Gastroesophageal sphincter (tissue), 4 donors: ENCODE measurements at regions not wholly inside any gene's neighbourhood (a gene's known extent, or its start where the extent isn't known, plus 50 kb on each side); places are given as distances from the start of the nearest gene placed in this dataset.

ENCODE experiments used
- ATAC-seq: fragments of 150-250 bp; one replicate; pipeline ENCODE4 v1.9.1; 2016; ENCODE audit warnings: mild to moderate bottlenecking, moderate library complexity
- H3K27ac ChIP-seq, 4 donors: fragments of 200-600 bp; sonication (generic) in 3 of 4; 1 replicate in 3 of 4; 2 replicates in 1 of 4; pipeline ENCODE4 v1.5.1; 2016 to 2019
- H3K27me3 ChIP-seq: fragments of 200-600 bp; sonication (generic); one replicate; pipeline ENCODE4 v1.5.1; 2019
- H3K36me3 ChIP-seq, 2 donors: fragments of 200-600 bp; sonication (generic); one replicate each; pipeline ENCODE4 v1.5.1; 2019; ENCODE audit warnings: control low read depth in 1 of 2
- H3K4me1 ChIP-seq, 3 donors: fragments of 200-600 bp; sonication (generic); 1 replicate in 2 of 3; 2 replicates in 1 of 3; pipeline ENCODE4 v1.5.1; 2016 to 2019; ENCODE audit warnings: control low read depth in 2 of 3
- H3K4me3 ChIP-seq, 2 donors: fragments of 200-600 bp; sonication (generic); one replicate each; pipeline ENCODE4 v1.5.1; 2019; ENCODE audit warnings: mild to moderate bottlenecking in 1 of 2, moderate library complexity in 1 of 2
- H3K9me3 ChIP-seq, 3 donors: fragments of 200-600 bp; sonication (generic); one replicate each; pipeline ENCODE4 v1.5.1; 2017 to 2019; ENCODE audit warnings: control low read depth in 2 of 3
- EP300 ChIP-seq: sonication (generic); formaldehyde crosslinking; IDR thresholded peaks from one replicate; pipeline ENCODE4 v1.6.1; 2017; ENCODE audit warnings: antibody characterized with exemption, mild to moderate bottlenecking
- POLR2A ChIP-seq, 2 donors: fragments of 450-650 bp; IDR thresholded peaks; one replicate each; pipeline ENCODE4 v1.6.1; 2017; ENCODE audit warnings: antibody characterized with exemption in 2 of 2, mild to moderate bottlenecking in 2 of 2, moderate library complexity in 1 of 2
- POLR2AphosphoS5 ChIP-seq: sonication (generic); formaldehyde crosslinking; IDR thresholded peaks from one replicate; pipeline ENCODE4 v1.6.1; 2017; ENCODE audit warnings: antibody characterized with exemption
- WGBS, 2 donors: methylation state at CpG; one replicate each; pipeline ENCODE4 v1.1.5; 2018; ENCODE audit warnings: low coverage in 1 of 2; 5-methylcytosine and 5-hydroxymethylcytosine counted together
- TF ChIP-seq, protein P1 (sequence below), 4 experiments: fragments of 200-600 bp in 2 of 4; fragments of 450-650 bp in 2 of 4; sonication (generic) in 1 of 4; IDR thresholded peaks; one replicate each; pipeline ENCODE4 v1.5.1; 2017 to 2019; ENCODE audit warnings: antibody characterized with exemption in 4 of 4, mild to moderate bottlenecking in 2 of 4, moderate library complexity in 2 of 4

DNA sequence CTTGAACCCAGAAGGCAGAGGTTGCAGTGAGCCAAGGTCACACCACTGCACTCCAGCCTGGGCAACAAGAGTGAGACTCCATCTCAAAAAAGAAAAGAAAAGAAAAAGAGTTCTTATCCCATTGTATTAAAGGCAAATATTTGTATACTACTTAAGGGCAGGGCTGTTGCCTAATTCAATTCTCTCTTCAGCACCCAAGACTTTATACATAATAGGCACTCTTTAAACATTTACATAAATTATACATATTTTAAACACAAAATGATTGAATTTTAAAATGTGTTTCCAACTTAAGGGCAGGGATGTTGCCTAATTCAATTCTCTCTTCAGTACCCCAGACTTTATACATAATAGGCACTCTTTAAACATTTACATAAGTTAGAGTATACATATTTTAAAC lies 424.3 kb upstream of the ARID1B start:
- Histone ChIP-seq H3K36me3 (no peaks in the 10 kb centered on the region), H3K4me1 (no peaks in the 10 kb centered on the region), H3K27me3 (peaks cover 5% of the 10 kb centered on the region), H3K4me3 (no peak overlapping the region), H3K27ac (no peak overlapping the region), H3K9me3 (no peaks in the 10 kb centered on the region)
- no peak for ATAC-seq
- no peak for TF ChIP-seq EP300
- no peak for TF ChIP-seq POLR2A (IDR thresholded peaks at IDR 0.05)
- TF ChIP-seq POLR2AphosphoS5 = no peak
- TF ChIP-seq, protein P1, sequence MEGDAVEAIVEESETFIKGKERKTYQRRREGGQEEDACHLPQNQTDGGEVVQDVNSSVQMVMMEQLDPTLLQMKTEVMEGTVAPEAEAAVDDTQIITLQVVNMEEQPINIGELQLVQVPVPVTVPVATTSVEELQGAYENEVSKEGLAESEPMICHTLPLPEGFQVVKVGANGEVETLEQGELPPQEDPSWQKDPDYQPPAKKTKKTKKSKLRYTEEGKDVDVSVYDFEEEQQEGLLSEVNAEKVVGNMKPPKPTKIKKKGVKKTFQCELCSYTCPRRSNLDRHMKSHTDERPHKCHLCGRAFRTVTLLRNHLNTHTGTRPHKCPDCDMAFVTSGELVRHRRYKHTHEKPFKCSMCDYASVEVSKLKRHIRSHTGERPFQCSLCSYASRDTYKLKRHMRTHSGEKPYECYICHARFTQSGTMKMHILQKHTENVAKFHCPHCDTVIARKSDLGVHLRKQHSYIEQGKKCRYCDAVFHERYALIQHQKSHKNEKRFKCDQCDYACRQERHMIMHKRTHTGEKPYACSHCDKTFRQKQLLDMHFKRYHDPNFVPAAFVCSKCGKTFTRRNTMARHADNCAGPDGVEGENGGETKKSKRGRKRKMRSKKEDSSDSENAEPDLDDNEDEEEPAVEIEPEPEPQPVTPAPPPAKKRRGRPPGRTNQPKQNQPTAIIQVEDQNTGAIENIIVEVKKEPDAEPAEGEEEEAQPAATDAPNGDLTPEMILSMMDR (IDR thresholded peaks at IDR 0.05) = no peak

- H3K27ac ChIP-seq = no peak overlapping the region
- ATAC-seq = no peak
- peaks cover 10% of the 10 kb centered on the region for H3K27me3 ChIP-seq
- H3K9me3 ChIP-seq = no peaks in the 10 kb centered on the region
- no peak overlapping the region for H3K4me3 ChIP-seq
- H3K36me3 ChIP-seq = no peaks in the 10 kb centered on the region
- H3K4me1 ChIP-seq = no peaks in the 10 kb centered on the region
- 78 to 100% methylated on average over 4 to 6 of the region's 6 CpGs for WGBS, 2 donors
- no peak for TF ChIP-seq POLR2AphosphoS5
- no peak for TF ChIP-seq EP300
- TF ChIP-seq POLR2A (IDR thresholded peaks at IDR 0.05) = no peak
- TF ChIP-seq, protein P1 (IDR thresholded peaks at IDR 0.05) = no peak
Measured at GRCh38 chr6:156351346-156351966, 425.7 kb upstream of the ARID1B start.

DNA sequence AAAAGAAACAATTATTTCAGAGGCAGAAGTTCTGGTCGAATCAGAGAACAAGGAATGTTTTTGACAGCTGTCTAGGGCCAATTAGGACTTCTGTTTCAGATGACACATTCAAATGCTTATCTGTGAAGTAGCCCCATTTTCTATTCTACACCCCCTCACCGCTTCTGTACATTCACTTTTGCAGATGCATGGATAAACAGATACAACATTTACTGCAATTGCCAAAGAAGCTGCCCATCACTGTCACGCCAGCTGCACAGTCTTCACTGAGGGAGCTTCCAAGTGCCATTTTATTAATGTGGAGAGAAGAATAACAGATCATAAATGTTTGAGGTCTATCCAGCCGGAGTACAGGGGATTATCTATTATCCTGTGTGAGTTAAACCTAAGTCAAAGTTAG lies 426.8 kb upstream of the ARID1B start:
- Histone ChIP-seq H3K9me3 (no peaks in the 10 kb centered on the region), H3K4me1 (no peaks in the 10 kb centered on the region), H3K36me3 (no peaks in the 10 kb centered on the region), H3K27ac (no peak overlapping the region), H3K27me3 (peaks cover 12% of the 10 kb centered on the region), H3K4me3 (no peak overlapping the region)
- 68 to 71% methylated on average over 2 to 3 of the region's 4 CpGs for WGBS, 2 donors
- no peak for ATAC-seq
- TF ChIP-seq, protein P1 (IDR thresholded peaks at IDR 0.05) = no peak
- TF ChIP-seq POLR2A (IDR thresholded peaks at IDR 0.05) (no peak), EP300 (no peak), POLR2AphosphoS5 (no peak)

GRCh38 chr6:156348849-156349248 lies 428.3 kb upstream of the ARID1B start:
- WGBS, 2 donors = 59 to 64% methylated on average over 2 of the region's 2 CpGs
- Histone ChIP-seq H3K4me3 (no peak overlapping the region), H3K27ac (no peak overlapping the region), H3K36me3 (no peaks in the 10 kb centered on the region), H3K9me3 (no peaks in the 10 kb centered on the region), H3K27me3 (peaks cover 12% of the 10 kb centered on the region), H3K4me1 (no peaks in the 10 kb centered on the region)
- no peak for ATAC-seq
- TF ChIP-seq EP300 = no peak
- TF ChIP-seq POLR2AphosphoS5 = no peak
- TF ChIP-seq, protein P1 (IDR thresholded peaks at IDR 0.05) = no peak
- TF ChIP-seq POLR2A (IDR thresholded peaks at IDR 0.05) = no peak

DNA sequence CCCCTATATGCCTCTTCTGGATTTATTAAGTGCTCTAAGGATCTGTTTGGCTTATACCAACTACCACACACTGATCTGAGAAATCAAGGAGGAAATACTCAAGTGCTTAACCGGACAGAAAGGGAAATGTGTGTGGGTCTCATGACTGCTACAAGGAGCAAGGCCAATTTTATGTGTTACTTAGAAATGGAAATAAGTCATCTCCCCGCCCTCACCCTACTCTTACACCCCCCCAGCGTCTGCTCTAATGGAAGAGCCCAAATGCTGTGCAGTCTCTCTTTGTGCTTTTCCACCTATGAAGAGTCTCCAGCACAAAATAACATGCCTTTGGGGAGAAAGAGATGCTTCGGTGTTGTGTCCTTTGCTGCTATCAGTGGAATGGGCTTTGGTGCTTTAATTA lies 428.8 kb upstream of the ARID1B start:
- ATAC-seq = no peak
- no peaks in the 10 kb centered on the region for H3K36me3 ChIP-seq
- H3K4me1 ChIP-seq = no peaks in the 10 kb centered on the region
- peaks cover 12% of the 10 kb centered on the region for H3K27me3 ChIP-seq
- H3K4me3 ChIP-seq = no peak overlapping the region
- 40 to 53% methylated on average over 4 of the region's 4 CpGs for WGBS, 2 donors
- TF ChIP-seq EP300 = no peak
- TF ChIP-seq POLR2AphosphoS5 = no peak
- TF ChIP-seq POLR2A (IDR thresholded peaks at IDR 0.05) = no peak
- TF ChIP-seq, protein P1 (IDR thresholded peaks at IDR 0.05) = no peak
- H3K27ac ChIP-seq = no peak overlapping the region
- no peaks in the 10 kb centered on the region for H3K9me3 ChIP-seq
